OCI-LY7 (cell line): ENCODE measurements at regions not wholly inside any gene's neighbourhood (a gene's known extent, or its start where the extent isn't known, plus 50 kb on each side); places are given as distances from the start of the nearest gene placed in this dataset.
"Not testable (repeated sequence)": the region's sequence is repeated elsewhere in the genome, so short reads cannot be mapped to it uniquely, and the experiment has no call there.

Source experiments
- BruUV-seq: library from RNA; stranded (reverse); fragments of 400-500 nt; replicated peaks from 2 replicates; lab custom pipeline; 2021; lab: Mats Ljungman, UMichigan
- CTCF ChIA-PET: fragments of 300-600 bp; sonication (Branson Sonifier 250); formaldehyde crosslinking; loops from one replicate; lab custom pipeline; 2022; ENCODE audit warnings: antibody characterized with exemption; ENCODE audit not compliant: unreplicated experiment; lab: Charles Lee
- POLR2A ChIA-PET: fragments of 300-600 bp; sonication (Branson Sonifier 250); formaldehyde crosslinking; loops from one replicate; lab custom pipeline; 2022; ENCODE audit warnings: antibody characterized with exemption; lab: Charles Lee
- DNase-seq: peaks from one replicate; pipeline ENCODE4 v3.0.0-alpha.2; 2015; ENCODE audit warnings: low spot score
- H2AFZ ChIP-seq: fragments of 200-600 bp; sonication (generic), shearing (Covaris generic); 2 replicates; pipeline ENCODE4 v1.6.1; 2014; ENCODE audit warnings: mild to moderate bottlenecking, antibody characterized with exemption, low read length, moderate library complexity
- H3K27ac ChIP-seq: fragments of 200-600 bp; sonication (generic); 2 replicates; pipeline ENCODE4 v1.5.1; 2014; ENCODE audit warnings: mixed run types, low read depth, mild to moderate bottlenecking, moderate library complexity, low read length, inconsistent platforms; ENCODE audit not compliant: poor library complexity, severe bottlenecking
- H3K36me3 ChIP-seq: fragments of 200-600 bp; sonication (generic); 2 replicates; pipeline ENCODE4 v1.6.1; 2014; ENCODE audit warnings: mild to moderate bottlenecking, antibody characterized with exemption, low read length, moderate library complexity, mixed read lengths; ENCODE audit not compliant: insufficient read depth
- H3K4me1 ChIP-seq: fragments of 200-600 bp; sonication (generic); 2 replicates; pipeline ENCODE4 v1.5.1; 2014; ENCODE audit warnings: mild to moderate bottlenecking, low read length; ENCODE audit not compliant: insufficient read depth, poor library complexity, severe bottlenecking
- H3K4me2 ChIP-seq: fragments of 200-600 bp; sonication (generic); 2 replicates; pipeline ENCODE4 v1.6.1; 2014; ENCODE audit warnings: mild to moderate bottlenecking, low read length
- H3K4me3 ChIP-seq: fragments of 200-600 bp; sonication (generic); 2 replicates; pipeline ENCODE4 v1.5.1; 2014; ENCODE audit warnings: mild to moderate bottlenecking, low read depth, low read length; ENCODE audit not compliant: poor library complexity, severe bottlenecking
- H3K79me2 ChIP-seq: fragments of 200-600 bp; sonication (generic); 2 replicates; pipeline ENCODE4 v1.6.1; 2016; ENCODE audit warnings: low read depth, mild to moderate bottlenecking, low read length, moderate library complexity, mixed read lengths; ENCODE audit not compliant: insufficient read depth
- H3K9me2 ChIP-seq: fragments of 200-600 bp; sonication (generic); 2 replicates; pipeline ENCODE4 v1.6.1; 2016; ENCODE audit warnings: mild to moderate bottlenecking, low read length, mixed read lengths; ENCODE audit not compliant: insufficient read depth
- H3K9me3 ChIP-seq: fragments of 200-600 bp; sonication (generic); 2 replicates; pipeline ENCODE4 v1.6.1; 2014; ENCODE audit warnings: mild to moderate bottlenecking, mixed run types, low read length, mixed read lengths
- H4K20me1 ChIP-seq: fragments of 200-600 bp; sonication (generic); 2 replicates; pipeline ENCODE4 v1.6.1; 2014; ENCODE audit warnings: mild to moderate bottlenecking, antibody characterized with exemption, low read length, moderate library complexity, mixed read lengths; ENCODE audit not compliant: insufficient read depth
- CTCF ChIP-seq: fragments of 200-600 bp; sonication (generic); conservative IDR thresholded peaks from 2 replicates; pipeline ENCODE4 v1.5.1; 2014; ENCODE audit warnings: mild to moderate bottlenecking, antibody characterized with exemption, low read length, moderate library complexity, mixed read lengths
- EZH2phosphoT487 ChIP-seq: fragments of 200-600 bp; sonication (generic); IDR thresholded peaks from 2 replicates; pipeline ENCODE4 v1.6.1; 2018; ENCODE audit warnings: low read depth, borderline replicate concordance, mild to moderate bottlenecking, mixed run types, antibody characterized with exemption, low read length, moderate library complexity, mixed read lengths
- intact Hi-C: fragments of 100-400 bp; cut with micrococcal nuclease; formaldehyde crosslinking; loops from one replicate; pipeline ENCODE4 v1.10.0; 2022; ENCODE audit not compliant: unreplicated experiment

- H2AFZ ChIP-seq, result no peak overlapping the region
- H3K9me3 ChIP-seq, result peaks cover 6% of the 10 kb centered on the region; the same call in 1 of the 2 replicates
- H3K9me2 ChIP-seq, result no peaks in the 10 kb centered on the region
- H3K4me2 ChIP-seq, result no peak overlapping the region
- no peaks in the 10 kb centered on the region for H3K4me1 ChIP-seq
- ChIA-PET CTCF (interaction anchor here (1.0 kb wide), 1 partner anchor 12 kb away, joined by 3 read pairs; no protein-coding TSS in a partner anchor), POLR2A (interaction anchor here (1.8 kb wide), 1 partner anchor 133 kb away, joined by 4 read pairs; no protein-coding TSS in a partner anchor)
- BruUV-seq, result no TSS peak
- H3K36me3 ChIP-seq, result no peaks in the 10 kb centered on the region
- H3K27ac ChIP-seq, result no peak overlapping the region
- no peaks in the 10 kb centered on the region for H3K79me2 ChIP-seq
- intact Hi-C loops, result loop anchor here (5.0 to 10.0 kb wide), 2 partner anchors 305 to 478 kb away; no protein-coding TSS in a partner anchor
- no peak overlapping the region for H3K4me3 ChIP-seq
- TF ChIP-seq EZH2phosphoT487 (no peak), CTCF (no peak)
- no peaks in the 10 kb centered on the region for H4K20me1 ChIP-seq
- DNase-seq, result no peak
These were observed 244.0 kb upstream of the MDGA2 start for GRCh38 chr14:47919334-47919846.

GRCh38 chr14:47917344-47917954 is 242.0 kb upstream of the MDGA2 start:
- peak; percentile 96 for TF ChIP-seq CTCF
- no peak for TF ChIP-seq EZH2phosphoT487

GRCh38 chr14:47901141-47901540 is 225.7 kb upstream of the MDGA2 start:
- H2AFZ ChIP-seq, H3K4me2 ChIP-seq: not testable (repeated sequence)

More at GRCh38 chr14:47917344-47917954, 242.0 kb upstream of the MDGA2 start:
- intact Hi-C loops, result loop anchor here (5.0 to 10.0 kb wide), 2 partner anchors 307 to 480 kb away; no protein-coding TSS in a partner anchor
- Histone ChIP-seq H4K20me1 (no peaks in the 10 kb centered on the region), H3K4me1 (no peaks in the 10 kb centered on the region), H3K4me3 (no peak overlapping the region), H2AFZ (no peak overlapping the region), H3K4me2 (no peak overlapping the region), H3K9me3 (no peaks in the 10 kb centered on the region), H3K9me2 (no peaks in the 10 kb centered on the region), H3K27ac (no peak overlapping the region), H3K36me3 (no peaks in the 10 kb centered on the region), H3K79me2 (no peaks in the 10 kb centered on the region)
- ChIA-PET POLR2A (interaction anchor here (0.6 to 1.8 kb wide), 5 partner anchors 10 to 1729 kb away, joined by 3 to 6 read pairs (median 3); no protein-coding TSS in a partner anchor), CTCF (no interaction called here)
- BruUV-seq, result no TSS peak
- DNase-seq, result peak; percentile 49

More at GRCh38 chr14:47901141-47901540, 225.7 kb upstream of the MDGA2 start:
- H3K4me3 ChIP-seq, H3K9me3 ChIP-seq, CTCF ChIA-PET, H3K36me3 ChIP-seq, H3K27ac ChIP-seq, intact Hi-C loops, DNase-seq, BruUV-seq, H3K4me1 ChIP-seq, H3K79me2 ChIP-seq, H3K9me2 ChIP-seq, H4K20me1 ChIP-seq, POLR2A ChIA-PET: not testable (repeated sequence)
